ENCODE measurements at regions not wholly inside any gene's neighbourhood (a gene's known extent, or its start where the extent isn't known, plus 50 kb on each side); places are given as distances from the start of the nearest gene placed in this dataset.
"Not testable (repeated sequence)": the region's sequence is repeated elsewhere in the genome, so short reads cannot be mapped to it uniquely, and the experiment has no call there.

GRCh38 chr6:153405931-153406330, 274.8 kb upstream of the RGS17 start:
- no peak overlapping the region for H3K4me3 ChIP-seq (ENCODE audit: low read length)
- H3K9me3 ChIP-seq (ENCODE audit: control insufficient read depth, low read depth, low read length), result no peaks in the 10 kb centered on the region
- H3K9ac ChIP-seq (ENCODE audit: low read length), result no peak overlapping the region
- no peak overlapping the region for H3K27ac ChIP-seq (ENCODE audit: low read length)
- H3K36me3 ChIP-seq (ENCODE audit: control insufficient read depth, low read depth, low read length), result no peaks in the 10 kb centered on the region
- peaks cover 7% of the 10 kb centered on the region for H3K4me1 ChIP-seq (ENCODE audit: control insufficient read depth, low read depth, low read length)
- no peaks in the 10 kb centered on the region for H3K27me3 ChIP-seq (ENCODE audit: control insufficient read depth, insufficient read depth, low read length)

- no peak overlapping the region for H3K9ac ChIP-seq (ENCODE audit: low read length)
- no peaks in the 10 kb centered on the region for H3K36me3 ChIP-seq (ENCODE audit: control insufficient read depth, low read depth, low read length)
- no peak overlapping the region for H3K4me3 ChIP-seq (ENCODE audit: low read length)
- H3K9me3 ChIP-seq (ENCODE audit: control insufficient read depth, low read depth, low read length), result no peaks in the 10 kb centered on the region
- H3K27ac ChIP-seq (ENCODE audit: low read length), result no peak overlapping the region
- peaks cover 7% of the 10 kb centered on the region for H3K4me1 ChIP-seq (ENCODE audit: control insufficient read depth, low read depth, low read length)
- H3K27me3 ChIP-seq (ENCODE audit: control insufficient read depth, insufficient read depth, low read length), result no peaks in the 10 kb centered on the region
Observed at GRCh38 chr6:153401751-153402150, 270.7 kb upstream of the RGS17 start.

- Histone ChIP-seq H3K36me3 (ENCODE audit: control insufficient read depth, low read depth, low read length) (no peaks in the 10 kb centered on the region), H3K27ac (ENCODE audit: low read length) (no peak overlapping the region), H3K4me3 (ENCODE audit: low read length) (no peak overlapping the region), H3K9ac (ENCODE audit: low read length) (no peak overlapping the region), H3K4me1 (ENCODE audit: control insufficient read depth, low read depth, low read length) (no peaks in the 10 kb centered on the region), H3K9me3 (ENCODE audit: control insufficient read depth, low read depth, low read length) (no peaks in the 10 kb centered on the region), H3K27me3 (ENCODE audit: control insufficient read depth, insufficient read depth, low read length) (no peaks in the 10 kb centered on the region)
Observed at GRCh38 chr6:153392156-153392555, 261.1 kb upstream of the RGS17 start.

DNA sequence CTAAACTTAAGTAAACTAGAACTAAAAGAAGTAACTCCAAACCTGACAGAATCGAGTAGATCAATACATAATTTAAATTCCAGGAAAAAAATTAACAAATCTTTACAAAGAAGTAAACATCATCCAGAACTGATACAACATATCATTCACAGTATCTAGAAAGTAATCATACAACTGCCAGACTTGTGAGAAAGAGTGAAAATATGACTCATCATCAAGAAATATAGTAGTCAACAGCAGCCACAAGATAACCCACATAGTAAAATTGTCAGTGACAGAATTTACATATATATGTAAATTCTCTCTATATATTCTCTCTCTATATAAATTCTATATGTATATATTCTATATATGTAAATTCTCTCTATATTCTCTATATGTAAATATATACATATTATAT, 242.8 kb upstream of the RGS17 start:
- H3K9ac ChIP-seq (ENCODE audit: low read length), result no peak overlapping the region
- no peak overlapping the region for H3K27ac ChIP-seq (ENCODE audit: low read length)
- H3K4me1 ChIP-seq (ENCODE audit: control insufficient read depth, low read depth, low read length), result no peaks in the 10 kb centered on the region
- H3K9me3 ChIP-seq (ENCODE audit: control insufficient read depth, low read depth, low read length), result no peaks in the 10 kb centered on the region
- no peaks in the 10 kb centered on the region for H3K36me3 ChIP-seq (ENCODE audit: control insufficient read depth, low read depth, low read length)
- no peaks in the 10 kb centered on the region for H3K27me3 ChIP-seq (ENCODE audit: control insufficient read depth, insufficient read depth, low read length)
- H3K4me3 ChIP-seq (ENCODE audit: low read length), result no peak overlapping the region

DNA sequence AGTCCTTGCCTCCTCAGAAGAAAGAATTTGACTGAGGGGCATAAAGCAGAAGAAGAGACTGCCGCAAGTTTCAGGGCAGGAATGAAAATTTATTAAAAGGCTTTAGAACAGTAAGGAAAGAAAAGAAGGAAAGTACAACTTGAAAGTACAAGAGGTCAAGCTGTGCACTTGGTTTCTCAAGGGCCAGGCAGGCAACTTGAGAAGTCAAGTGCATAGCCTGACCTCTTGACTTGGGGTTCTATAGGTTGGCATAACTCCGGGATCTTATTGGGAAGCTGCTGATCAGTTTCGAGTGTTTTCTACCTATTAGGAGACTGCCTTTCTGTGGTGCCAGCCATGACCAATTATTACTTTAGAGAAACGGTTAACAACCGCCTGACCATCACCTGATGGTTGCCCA, 237.0 kb upstream of the RGS17 start:
- Histone ChIP-seq H3K9ac (ENCODE audit: low read length) (no peak overlapping the region), H3K27ac (ENCODE audit: low read length) (no peak overlapping the region), H3K9me3 (ENCODE audit: control insufficient read depth, low read depth, low read length) (no peaks in the 10 kb centered on the region), H3K36me3 (ENCODE audit: control insufficient read depth, low read depth, low read length) (no peaks in the 10 kb centered on the region), H3K27me3 (ENCODE audit: control insufficient read depth, insufficient read depth, low read length) (no peaks in the 10 kb centered on the region), H3K4me3 (ENCODE audit: low read length) (no peak overlapping the region), H3K4me1 (ENCODE audit: control insufficient read depth, low read depth, low read length) (no peaks in the 10 kb centered on the region)

GRCh38 chr6:153367021-153367420, 235.9 kb upstream of the RGS17 start:
- Histone ChIP-seq H3K27me3 (ENCODE audit: control insufficient read depth, insufficient read depth, low read length) (no peaks in the 10 kb centered on the region), H3K9me3 (ENCODE audit: control insufficient read depth, low read depth, low read length) (no peaks in the 10 kb centered on the region), H3K9ac (ENCODE audit: low read length) (no peak overlapping the region), H3K27ac (ENCODE audit: low read length) (no peak overlapping the region), H3K36me3 (ENCODE audit: control insufficient read depth, low read depth, low read length) (no peaks in the 10 kb centered on the region), H3K4me3 (ENCODE audit: low read length) (no peak overlapping the region), H3K4me1 (ENCODE audit: control insufficient read depth, low read depth, low read length) (no peaks in the 10 kb centered on the region)

DNA sequence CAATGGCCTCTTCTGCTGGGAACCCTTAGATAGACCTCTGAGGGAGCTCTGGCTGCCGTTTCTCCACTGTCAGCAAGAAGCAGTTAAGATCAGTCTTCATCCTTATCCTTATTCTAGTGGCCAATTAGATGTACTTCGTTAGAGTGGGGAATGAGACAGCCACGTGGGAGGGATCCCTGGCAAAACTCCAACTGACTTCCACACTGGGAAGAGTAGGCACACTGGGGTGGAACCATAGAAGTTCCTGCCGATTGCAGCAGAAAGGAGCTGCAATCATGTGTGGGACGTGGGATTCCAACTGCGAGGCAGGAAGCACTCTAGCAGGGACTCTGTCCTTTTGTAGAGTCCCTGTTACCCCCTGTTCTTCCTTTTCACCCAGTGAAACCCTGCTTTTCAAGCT, 226.3 kb upstream of the RGS17 start:
- Histone ChIP-seq H3K36me3 (ENCODE audit: control insufficient read depth, low read depth, low read length) (no peaks in the 10 kb centered on the region), H3K4me1 (ENCODE audit: control insufficient read depth, low read depth, low read length) (no peaks in the 10 kb centered on the region), H3K9ac (ENCODE audit: low read length) (no peak overlapping the region), H3K9me3 (ENCODE audit: control insufficient read depth, low read depth, low read length) (peaks cover 5% of the 10 kb centered on the region), H3K27ac (ENCODE audit: low read length) (no peak overlapping the region), H3K4me3 (ENCODE audit: low read length) (no peak overlapping the region), H3K27me3 (ENCODE audit: control insufficient read depth, insufficient read depth, low read length) (no peaks in the 10 kb centered on the region)

DNA sequence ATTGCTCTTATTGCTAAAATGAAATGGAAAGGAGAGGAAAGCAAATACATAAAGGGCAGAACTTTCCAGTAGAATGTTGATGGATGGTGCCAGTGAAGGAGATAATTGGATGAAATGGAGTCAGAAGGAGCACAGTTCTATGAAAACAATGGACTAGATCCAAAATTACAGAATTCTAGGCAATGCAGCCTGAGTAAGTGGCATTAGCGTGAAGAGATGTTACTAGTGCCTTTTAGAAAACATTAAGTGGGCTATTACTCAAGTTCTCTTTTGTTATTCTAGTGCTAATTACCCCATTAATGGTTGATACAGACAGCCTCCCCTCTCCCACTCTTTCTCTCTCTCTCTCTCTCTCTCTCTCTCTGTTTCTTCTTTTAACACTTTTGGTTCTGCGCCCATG, 209.5 kb upstream of the RGS17 start:
- Histone ChIP-seq H3K4me1 (ENCODE audit: control insufficient read depth, low read depth, low read length) (no peaks in the 10 kb centered on the region), H3K9ac (ENCODE audit: low read length) (no peak overlapping the region), H3K27ac (ENCODE audit: low read length) (no peak overlapping the region), H3K4me3 (ENCODE audit: low read length) (no peak overlapping the region), H3K9me3 (ENCODE audit: control insufficient read depth, low read depth, low read length) (no peaks in the 10 kb centered on the region), H3K27me3 (ENCODE audit: control insufficient read depth, insufficient read depth, low read length) (no peaks in the 10 kb centered on the region), H3K36me3 (ENCODE audit: control insufficient read depth, low read depth, low read length) (no peaks in the 10 kb centered on the region)

GRCh38 chr6:153334121-153334520, 203.0 kb upstream of the RGS17 start:
- no peaks in the 10 kb centered on the region for H3K4me1 ChIP-seq (ENCODE audit: control insufficient read depth, low read depth, low read length)
- no peaks in the 10 kb centered on the region for H3K27me3 ChIP-seq (ENCODE audit: control insufficient read depth, insufficient read depth, low read length)
- no peaks in the 10 kb centered on the region for H3K36me3 ChIP-seq (ENCODE audit: control insufficient read depth, low read depth, low read length)
- no peak overlapping the region for H3K9ac ChIP-seq (ENCODE audit: low read length)
- H3K4me3 ChIP-seq (ENCODE audit: low read length), result no peak overlapping the region
- H3K9me3 ChIP-seq (ENCODE audit: control insufficient read depth, low read depth, low read length), result no peaks in the 10 kb centered on the region
- H3K27ac ChIP-seq (ENCODE audit: low read length), result no peak overlapping the region

GRCh38 chr6:153331221-153331620, 200.1 kb upstream of the RGS17 start:
- not testable (repeated sequence) for H3K9me3 ChIP-seq (ENCODE audit: control insufficient read depth, low read depth, low read length); H3K27ac ChIP-seq (ENCODE audit: low read length); H3K27me3 ChIP-seq (ENCODE audit: control insufficient read depth, insufficient read depth, low read length); H3K4me3 ChIP-seq (ENCODE audit: low read length); H3K4me1 ChIP-seq (ENCODE audit: control insufficient read depth, low read depth, low read length); H3K9ac ChIP-seq (ENCODE audit: low read length); H3K36me3 ChIP-seq (ENCODE audit: control insufficient read depth, low read depth, low read length)

GRCh38 chr6:153328194-153328593, 197.1 kb upstream of the RGS17 start:
- Histone ChIP-seq H3K4me1 (ENCODE audit: control insufficient read depth, low read depth, low read length) (no peaks in the 10 kb centered on the region), H3K27ac (ENCODE audit: low read length) (no peak overlapping the region), H3K36me3 (ENCODE audit: control insufficient read depth, low read depth, low read length) (no peaks in the 10 kb centered on the region), H3K9me3 (ENCODE audit: control insufficient read depth, low read depth, low read length) (no peaks in the 10 kb centered on the region), H3K4me3 (ENCODE audit: low read length) (no peak overlapping the region), H3K27me3 (ENCODE audit: control insufficient read depth, insufficient read depth, low read length) (no peaks in the 10 kb centered on the region), H3K9ac (ENCODE audit: low read length) (no peak overlapping the region)

DNA sequence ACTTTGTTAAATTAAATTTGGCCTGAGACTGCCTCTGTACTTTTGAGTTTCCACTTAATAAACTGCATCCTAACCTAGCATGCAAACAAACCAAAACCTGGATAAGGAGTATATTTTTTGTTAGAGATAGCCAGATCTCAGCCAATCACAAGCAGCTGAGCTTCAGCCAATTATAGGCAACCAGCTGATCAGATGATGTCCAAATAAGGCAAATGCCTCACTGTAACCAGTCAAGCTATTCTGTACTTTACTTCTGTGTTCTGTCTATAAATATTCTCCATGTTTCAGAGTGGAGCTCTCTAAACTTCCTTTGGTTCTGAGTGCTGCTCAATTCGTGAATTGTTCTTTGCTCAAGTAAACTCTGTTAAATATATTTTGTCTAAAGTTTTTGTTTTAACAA, 194.6 kb upstream of the RGS17 start:
- Histone ChIP-seq H3K9ac (ENCODE audit: low read length) (no peak overlapping the region), H3K27ac (ENCODE audit: low read length) (no peak overlapping the region), H3K9me3 (ENCODE audit: control insufficient read depth, low read depth, low read length) (no peaks in the 10 kb centered on the region), H3K27me3 (ENCODE audit: control insufficient read depth, insufficient read depth, low read length) (no peaks in the 10 kb centered on the region), H3K4me1 (ENCODE audit: control insufficient read depth, low read depth, low read length) (no peaks in the 10 kb centered on the region), H3K4me3 (ENCODE audit: low read length) (no peak overlapping the region), H3K36me3 (ENCODE audit: control insufficient read depth, low read depth, low read length) (no peaks in the 10 kb centered on the region)

DNA sequence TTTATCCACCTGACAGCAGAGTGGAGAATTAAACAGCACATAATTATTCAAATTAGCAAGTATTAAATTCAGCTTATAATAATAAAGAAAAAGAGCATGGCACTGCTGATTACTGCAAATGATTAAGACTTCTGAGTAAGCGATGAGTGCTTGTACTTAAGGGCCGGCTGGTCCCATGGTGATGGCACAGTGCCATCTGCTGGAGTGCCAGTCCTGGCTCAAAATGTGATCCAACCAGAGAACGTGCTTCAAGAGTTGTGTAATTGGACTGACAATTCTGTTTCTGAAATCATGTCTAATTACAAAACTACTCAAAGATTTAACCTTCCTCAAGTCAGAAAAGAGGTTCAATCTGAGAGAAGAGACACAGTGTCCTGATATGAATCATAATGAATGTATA, 181.6 kb upstream of the RGS17 start:
- Histone ChIP-seq H3K27me3 (ENCODE audit: control insufficient read depth, insufficient read depth, low read length) (no peaks in the 10 kb centered on the region), H3K27ac (ENCODE audit: low read length) (no peak overlapping the region), H3K36me3 (ENCODE audit: control insufficient read depth, low read depth, low read length) (no peaks in the 10 kb centered on the region), H3K9ac (ENCODE audit: low read length) (no peak overlapping the region), H3K4me3 (ENCODE audit: low read length) (no peak overlapping the region), H3K9me3 (ENCODE audit: control insufficient read depth, low read depth, low read length) (no peaks in the 10 kb centered on the region), H3K4me1 (ENCODE audit: control insufficient read depth, low read depth, low read length) (no peaks in the 10 kb centered on the region)
